ENCODE measurements at regions not wholly inside any gene's neighbourhood (a gene's known extent, or its start where the extent isn't known, plus 50 kb on each side); places are given as distances from the start of the nearest gene placed in this dataset.
"Not testable (repeated sequence)": the region's sequence is repeated elsewhere in the genome, so short reads cannot be mapped to it uniquely, and the experiment has no call there.

DNA sequence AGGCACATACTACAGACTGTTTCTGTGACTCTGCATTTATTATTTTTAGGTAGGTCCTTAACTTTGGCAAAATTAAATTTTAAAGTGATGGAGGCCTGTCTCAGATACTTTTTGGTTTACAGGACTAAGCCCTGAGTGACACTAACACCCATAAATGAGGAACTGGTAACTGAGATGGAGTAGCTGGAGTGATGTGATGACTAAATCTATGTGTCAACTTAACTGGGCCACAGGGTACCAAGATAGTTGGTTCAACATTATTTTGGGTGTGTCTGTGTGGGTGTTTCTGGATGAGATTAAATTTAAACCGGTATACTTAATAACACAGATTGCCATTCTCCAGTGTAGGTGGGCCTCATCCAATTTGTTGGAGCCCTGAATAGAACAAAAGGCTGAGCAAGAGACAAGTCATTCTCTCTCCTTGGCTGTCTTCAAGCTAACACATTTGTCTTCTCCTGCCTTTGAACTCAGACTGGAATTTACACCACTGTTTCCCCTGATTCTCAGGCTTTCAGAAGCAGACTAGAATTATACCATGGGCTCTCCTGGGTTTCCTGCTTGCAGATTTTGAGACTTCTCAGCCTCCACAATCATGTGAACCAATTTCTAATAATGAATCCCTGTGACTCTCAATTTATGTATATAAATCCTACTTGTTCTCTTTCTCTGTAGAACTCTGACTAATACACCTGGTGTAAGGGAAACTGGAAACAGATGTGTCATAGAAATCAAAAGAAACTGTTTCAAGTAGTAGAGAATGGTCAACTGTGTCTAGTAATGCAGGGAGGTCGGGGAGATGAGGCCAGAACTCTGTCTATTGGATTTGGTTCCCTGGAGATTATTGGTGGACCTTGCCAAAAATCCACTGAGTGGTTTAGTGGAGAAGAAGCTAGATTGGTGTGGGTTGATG, 579.2 kb downstream of the EPM2A start:
- no peak for DNase-seq (ENCODE audit: low read depth, low spot score)

DNA sequence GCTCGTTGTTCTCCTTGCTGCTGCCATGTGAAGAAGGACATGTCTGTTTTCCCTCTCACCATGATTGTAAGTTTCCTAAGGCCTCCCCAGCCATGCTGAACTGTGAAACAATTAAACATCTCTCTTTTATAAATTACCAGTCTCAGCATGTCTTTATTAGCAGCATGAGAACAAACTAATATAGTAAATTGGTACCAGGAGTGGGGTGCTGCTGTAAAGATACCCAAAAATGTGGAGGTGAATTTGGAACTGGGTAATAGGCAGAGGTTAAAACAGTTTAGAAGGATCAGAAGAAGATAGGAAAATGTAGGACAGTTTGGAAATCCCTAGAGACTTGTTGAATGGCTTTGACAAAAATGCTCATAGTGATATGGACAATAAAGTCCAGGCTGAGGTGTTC, 576.7 kb downstream of the EPM2A start:
- not testable (repeated sequence) for DNase-seq (ENCODE audit: low read depth, low spot score)

DNA sequence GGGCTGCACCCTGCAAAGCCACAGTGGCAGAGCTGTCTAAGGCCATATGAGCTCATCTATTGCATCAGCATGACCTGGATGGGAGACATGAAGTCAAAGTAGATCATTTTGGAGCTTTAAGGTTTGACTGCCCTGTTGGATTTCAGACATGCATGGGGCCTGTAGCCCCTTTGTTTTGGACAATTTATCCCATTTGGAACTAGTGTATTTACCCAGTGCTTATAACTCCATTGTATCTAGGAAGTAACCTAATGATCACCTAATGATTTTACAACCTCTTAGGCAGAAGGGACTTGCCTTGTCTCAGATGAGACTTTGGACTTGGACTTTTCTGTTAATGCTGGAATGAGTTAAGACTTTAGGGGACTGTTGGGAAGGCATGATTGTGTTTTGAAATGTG, 575.4 kb downstream of the EPM2A start:
- no peak for DNase-seq (ENCODE audit: low read depth, low spot score)

DNA sequence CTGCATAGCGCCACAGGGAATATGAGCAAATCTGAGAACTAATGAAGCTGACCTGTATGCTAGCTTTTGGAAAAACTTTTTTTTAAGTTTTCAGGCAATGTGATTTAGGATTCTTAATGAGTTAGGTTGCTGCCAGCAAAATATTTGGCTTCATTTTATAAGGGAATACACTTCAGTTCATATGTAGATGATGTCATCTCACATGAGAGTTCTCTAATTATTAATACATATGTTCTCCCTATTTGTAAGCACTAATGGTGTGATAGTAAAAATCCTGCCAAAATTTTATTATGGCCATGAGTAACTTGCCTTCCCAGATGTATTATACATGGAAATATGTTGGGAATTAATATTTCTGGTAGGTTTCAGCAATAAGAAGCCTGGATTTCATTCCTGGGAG, 573.8 kb downstream of the EPM2A start:
- no peak for DNase-seq (ENCODE audit: low read depth, low spot score)

DNA sequence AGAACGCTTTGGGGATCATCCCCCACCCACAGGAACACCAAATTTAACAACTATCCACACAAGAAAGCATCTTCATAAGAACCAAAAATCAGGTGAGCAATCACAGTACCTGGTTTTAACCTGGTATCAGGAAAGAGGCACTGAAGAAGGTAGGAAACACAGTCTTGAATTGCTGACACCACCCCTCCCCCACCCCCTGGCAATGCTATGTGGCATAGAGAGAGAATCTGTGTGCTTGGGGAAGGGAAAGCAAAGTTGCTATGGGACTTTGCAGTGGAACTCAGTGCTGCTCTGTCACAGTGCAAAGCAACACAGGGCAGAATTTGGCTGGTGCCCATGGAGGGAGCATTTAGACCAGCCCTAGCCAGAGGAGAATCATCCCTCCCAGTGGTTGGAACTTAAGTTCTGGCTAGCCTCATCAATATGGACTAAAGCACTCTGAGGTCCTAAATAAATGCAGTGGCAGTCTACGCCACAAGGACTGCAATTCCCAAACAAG, 565.5 kb downstream of the EPM2A start:
- no peak for DNase-seq (ENCODE audit: low read depth, low spot score)

DNA sequence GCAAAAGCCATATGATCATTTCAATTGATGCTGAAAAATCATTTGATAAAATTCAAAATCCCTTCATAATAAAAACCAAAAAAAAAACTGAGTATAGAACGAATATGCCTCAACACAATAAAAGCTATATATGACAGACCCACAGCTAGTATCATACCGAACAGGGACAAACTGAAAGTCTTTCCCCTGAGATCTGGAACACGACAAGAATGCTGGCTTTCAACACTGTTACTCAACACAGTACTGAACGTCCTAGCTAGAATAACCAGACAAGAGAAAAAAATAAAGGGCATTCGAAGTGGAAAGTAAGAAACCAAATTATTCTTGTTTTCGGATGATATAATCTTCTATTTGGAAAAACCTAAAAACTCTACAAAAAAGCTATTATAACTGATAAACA, 559.9 kb downstream of the EPM2A start:
- DNase-seq (ENCODE audit: low read depth, low spot score) = no peak

DNA sequence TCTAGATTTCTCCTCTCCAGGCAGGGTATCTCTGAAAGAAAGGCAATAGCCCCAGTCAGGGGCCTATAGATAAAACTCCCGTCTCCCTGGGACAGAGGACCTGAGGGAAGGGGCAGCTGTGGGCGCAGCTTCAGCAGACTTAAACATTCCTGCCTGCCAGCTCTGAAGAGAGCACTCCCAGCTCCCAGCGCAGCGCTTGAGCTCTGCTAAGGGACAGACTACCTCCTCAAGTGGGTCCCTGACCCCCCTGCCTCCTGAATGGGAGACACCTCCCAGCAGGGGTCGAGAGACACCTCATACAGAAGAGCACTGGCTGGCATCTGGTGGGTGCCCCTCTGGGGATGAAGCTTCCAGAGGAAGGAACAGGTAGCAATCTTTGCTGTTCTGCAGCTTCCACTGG, 556.9 kb downstream of the EPM2A start:
- no peak for DNase-seq (ENCODE audit: low read depth, low spot score)

DNA sequence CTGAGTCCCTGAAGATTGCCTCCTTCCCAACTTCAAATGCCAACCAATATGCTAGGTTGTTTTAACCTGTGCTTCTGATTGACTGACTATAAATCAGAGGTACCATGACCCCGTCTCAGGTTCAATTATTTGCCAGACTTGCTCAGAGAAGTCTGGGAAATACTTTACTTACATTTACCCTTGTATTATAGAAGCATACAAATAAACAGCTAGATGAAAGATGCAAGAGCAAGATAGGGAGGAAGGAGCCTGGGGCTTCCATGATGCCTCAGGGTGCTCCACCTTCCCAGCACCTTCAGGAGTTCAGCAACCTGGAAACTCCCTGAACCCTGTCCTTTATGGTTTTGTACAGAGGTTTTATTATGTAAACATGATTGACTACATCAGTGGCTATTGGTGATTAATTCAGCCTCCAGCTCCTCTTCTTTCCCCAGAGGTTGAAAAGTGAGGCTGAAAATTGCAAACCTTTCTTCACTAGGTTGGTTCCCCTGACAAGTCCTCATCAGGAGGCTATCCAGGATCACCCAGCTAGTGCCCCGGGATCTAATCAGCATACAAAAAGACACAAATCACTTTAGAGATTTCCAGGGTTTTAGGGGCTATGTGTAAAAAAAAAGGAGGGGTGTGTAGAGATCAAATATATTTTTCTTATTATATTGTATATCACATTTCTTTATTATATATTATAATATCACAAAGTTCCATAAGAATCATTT, 547.7 kb downstream of the EPM2A start:
- no peak for DNase-seq (ENCODE audit: low read depth, low spot score)

DNA sequence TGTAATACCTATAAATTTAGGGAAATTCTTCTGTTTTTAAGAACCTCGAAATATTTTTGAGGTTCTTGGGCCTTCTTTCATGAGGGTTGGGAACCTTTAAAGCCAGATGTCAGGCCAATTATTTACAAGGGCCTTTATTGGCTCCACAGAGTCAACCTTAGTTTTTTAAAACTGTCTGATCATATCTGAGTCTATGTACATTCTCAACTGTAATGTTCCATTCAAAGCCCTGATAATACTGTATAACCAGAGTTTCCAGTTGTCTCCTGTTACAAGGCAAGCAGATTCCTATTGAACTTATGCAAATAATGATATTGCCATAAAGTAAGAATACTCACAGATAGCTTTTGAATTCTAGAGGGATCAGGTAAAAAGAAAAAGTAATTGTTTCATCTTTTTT, 545.5 kb downstream of the EPM2A start:
- no peak for DNase-seq (ENCODE audit: low read depth, low spot score)

DNA sequence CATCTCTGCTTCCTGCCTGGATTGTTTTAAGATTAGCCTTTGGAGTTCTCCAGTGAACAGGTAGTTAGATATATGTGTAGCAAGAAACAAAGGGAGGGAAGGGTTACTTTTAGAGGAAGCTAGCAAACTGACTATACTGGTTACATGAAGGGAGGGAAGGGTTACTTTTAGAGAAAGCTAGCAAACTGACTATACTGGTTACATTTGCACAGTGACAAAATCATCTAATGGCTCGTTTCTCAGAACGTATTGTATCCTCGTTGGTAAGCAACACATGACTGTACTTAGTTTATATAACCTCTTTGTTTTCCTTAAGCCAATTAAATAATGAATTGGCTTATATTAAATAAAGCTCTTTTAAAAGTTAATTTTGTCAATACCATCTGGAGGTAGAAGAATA, 540.9 kb downstream of the EPM2A start:
- DNase-seq (ENCODE audit: low read depth, low spot score) = no peak

DNA sequence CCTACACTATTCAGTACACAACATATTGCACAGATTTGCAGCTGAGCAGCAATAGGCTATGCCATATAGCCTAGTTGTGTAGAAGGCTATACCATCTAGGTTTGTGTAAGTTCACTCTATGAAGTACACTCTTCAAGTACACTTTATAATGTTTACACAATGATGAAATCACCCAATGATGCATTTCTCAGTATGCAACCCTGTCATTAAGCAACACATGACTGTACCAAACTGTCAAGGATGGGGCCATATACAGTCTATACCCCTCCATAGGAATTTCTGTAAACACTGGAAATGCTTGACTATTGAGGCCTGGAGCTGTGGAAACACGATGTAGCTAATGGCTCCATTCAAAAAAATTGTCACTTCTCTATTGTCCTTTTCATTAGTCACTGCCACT, 535.4 kb downstream of the EPM2A start:
- no peak for DNase-seq (ENCODE audit: low read depth, low spot score)

DNA sequence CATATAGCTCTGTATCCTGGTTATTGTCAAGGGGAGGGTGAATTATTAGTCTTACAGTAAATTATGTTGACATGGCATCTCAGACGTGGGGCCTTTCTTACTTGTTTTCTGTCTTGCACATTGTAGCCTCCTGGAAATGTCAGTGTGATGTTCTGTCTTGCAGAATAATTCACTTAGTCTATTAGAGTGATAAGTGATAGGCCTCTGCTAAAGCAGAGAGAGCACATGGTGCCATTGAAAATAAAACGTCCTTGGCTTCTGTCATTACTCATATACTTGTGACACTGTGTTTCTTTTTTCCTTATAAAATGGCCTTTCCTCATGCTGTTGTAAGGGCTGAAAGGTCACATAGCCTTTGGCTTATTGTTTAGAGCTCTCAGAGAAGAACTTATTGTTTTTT, 531.0 kb downstream of the EPM2A start:
- no peak for DNase-seq (ENCODE audit: low read depth, low spot score)

DNA sequence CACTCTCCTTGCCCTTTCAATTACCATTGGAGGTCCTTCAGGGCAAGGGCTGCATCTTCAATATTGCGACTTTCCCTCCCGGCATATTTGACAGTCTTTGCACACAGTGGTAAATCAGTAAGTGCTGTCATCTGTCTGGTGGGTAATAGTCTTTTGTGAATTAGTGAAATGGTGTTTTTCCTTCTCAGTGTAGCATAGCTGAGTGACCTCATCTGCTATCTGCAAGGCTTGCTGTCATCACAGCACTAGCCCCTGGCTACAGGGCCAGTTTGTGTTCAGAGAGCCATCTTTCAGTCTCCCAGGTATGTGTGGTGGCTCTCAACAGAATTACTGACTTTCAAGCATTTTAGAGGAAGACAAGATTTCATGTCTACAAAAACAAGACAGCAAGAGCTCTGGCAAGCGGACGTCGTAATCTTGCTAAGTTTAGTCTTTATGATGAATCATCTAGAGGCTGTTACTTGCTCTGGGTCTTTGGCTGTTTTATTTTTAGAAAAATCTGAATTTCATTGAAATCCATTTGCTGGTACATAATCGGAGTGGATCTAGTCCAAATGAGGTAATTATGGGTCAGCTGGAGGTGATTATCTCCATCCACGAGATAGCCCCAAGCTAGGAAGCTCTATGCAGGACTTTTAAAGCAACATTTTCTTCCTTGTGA, 528.9 kb downstream of the EPM2A start:
- DNase-seq (ENCODE audit: low read depth, low spot score) = no peak

DNA sequence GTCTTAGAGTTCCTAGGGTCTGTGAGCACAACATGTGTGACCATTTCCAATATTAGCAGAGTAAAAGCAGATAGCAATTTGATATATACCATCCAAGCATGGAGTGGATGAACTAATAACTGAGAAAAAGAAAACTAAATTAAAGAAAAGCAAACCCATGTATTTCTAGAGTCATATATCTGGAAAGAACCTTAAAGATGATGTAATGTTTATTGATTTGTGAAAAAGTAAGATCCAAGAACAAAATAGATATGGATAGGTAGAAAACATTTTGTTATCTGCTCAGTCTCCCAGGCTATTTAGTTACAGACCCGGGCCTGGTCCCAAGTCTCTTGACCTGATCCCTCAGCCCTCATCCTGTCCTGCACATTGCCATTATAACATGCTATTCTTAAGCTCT, 526.8 kb downstream of the EPM2A start:
- no peak for DNase-seq (ENCODE audit: low read depth, low spot score)

DNA sequence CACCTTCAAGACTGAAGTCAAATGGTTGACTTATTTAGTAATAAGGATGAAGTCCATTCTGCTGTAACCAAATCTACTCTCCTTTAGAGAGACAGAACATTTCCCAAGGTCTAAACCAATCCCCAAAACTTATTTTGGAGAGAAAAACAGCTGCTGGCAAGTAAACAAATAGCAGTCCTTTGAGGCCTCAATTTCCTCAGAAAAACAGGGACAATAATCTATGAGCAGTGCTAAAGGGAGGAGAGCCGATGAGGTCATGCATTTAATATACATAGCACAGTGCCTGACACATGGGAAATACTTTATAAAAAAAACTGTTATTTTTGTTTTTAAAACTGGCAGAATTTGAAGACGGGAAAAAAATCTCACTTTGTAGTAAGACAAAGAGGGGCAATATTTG, 526.0 kb downstream of the EPM2A start:
- no peak for DNase-seq (ENCODE audit: low read depth, low spot score)

DNA sequence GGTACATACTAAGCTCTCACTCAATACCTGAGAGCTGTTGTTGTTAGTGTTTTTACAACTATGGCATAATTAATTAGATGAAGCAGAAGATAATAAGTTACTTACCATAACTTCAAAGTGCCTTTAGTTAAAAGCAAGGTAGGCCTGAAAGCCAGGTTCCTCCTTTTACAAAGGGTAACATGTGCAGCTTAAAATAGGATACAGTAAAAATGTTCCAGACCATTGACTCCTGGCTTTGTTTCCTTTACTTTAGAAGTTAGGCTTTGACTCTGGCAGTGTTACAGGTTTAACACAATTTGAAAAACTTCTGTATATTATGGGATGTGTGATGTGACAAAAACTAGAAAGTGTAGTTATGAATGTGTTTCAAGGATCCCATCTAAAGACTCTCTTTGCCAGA, 522.5 kb downstream of the EPM2A start:
- DNase-seq (ENCODE audit: low read depth, low spot score) = no peak

DNA sequence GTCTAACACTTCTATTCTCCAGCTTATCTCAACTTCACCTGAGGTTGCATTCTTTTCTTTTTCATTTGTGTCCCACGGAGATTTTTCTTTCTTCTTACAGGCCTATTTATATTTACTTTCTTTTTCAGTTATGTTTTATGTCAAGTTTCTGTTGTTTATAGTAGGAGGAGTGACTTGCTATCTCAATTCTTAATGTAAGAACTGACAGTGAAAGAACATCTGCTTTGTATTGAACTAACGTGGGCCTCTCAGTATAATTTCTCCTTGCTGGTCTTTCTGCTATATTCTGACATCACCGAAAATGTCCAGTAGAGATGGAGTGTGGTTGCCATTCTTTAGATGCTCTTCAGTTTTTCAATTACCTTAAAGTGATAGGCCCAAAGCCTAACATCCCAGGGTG, 521.7 kb downstream of the EPM2A start:
- DNase-seq (ENCODE audit: low read depth, low spot score) = no peak

DNA sequence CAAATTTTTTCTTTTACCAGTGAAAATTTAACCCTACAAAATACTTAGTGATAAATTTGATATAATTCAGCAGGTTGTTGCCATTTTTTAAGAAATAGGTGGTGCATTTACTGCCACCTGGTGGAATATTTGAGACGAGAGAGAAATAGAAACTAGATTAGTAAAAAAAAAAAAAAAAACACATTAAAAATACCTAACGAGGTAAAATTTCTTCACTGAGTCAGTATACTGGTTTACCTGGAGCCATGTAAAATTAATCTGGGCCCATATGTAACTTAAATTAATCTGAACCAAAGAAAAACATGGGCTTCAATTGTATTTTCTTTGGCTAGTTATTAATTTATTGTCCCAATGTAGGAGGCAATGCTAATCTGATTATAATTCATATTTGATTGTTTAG, 520.8 kb downstream of the EPM2A start:
- no peak for DNase-seq (ENCODE audit: low read depth, low spot score)

DNA sequence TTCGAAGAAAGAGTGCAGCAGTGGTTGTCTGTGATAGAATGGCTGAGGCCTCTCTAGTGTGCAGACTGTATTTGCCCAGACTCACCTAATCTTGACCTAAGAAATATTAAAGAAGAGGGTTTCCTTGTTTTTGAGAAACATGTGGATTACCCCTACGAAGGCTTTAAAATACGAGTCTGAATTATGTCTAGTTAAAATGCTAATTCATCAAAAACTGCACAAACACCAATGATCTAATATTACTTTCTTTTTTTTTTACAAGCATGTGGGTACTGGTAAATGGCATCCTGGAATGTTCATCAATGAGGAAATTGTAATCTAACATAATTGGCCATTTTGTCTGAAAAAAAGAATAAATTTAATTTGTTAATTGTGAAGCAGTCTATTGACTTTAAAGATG, 510.9 kb downstream of the EPM2A start:
- DNase-seq (ENCODE audit: low read depth, low spot score) = no peak

DNA sequence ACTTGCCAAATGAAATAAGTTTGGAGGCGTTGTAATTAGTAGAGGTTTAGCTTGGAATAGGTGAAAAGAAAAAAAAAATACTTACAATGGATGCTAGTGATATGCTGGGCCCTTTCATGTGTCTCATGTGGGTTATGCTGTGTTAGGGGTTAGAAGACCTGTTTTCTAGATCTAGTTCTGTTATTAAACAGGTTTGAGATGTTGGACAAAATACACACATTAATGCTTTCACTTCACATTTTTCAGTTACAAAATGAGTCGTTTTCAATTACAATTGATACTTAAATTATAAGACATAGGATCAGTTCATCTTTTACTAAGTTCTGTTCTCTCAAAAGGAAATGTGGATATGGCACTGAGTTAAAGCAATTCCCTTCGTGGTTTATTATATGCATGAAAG, 509.8 kb downstream of the EPM2A start:
- no peak for DNase-seq (ENCODE audit: low read depth, low spot score)

DNA sequence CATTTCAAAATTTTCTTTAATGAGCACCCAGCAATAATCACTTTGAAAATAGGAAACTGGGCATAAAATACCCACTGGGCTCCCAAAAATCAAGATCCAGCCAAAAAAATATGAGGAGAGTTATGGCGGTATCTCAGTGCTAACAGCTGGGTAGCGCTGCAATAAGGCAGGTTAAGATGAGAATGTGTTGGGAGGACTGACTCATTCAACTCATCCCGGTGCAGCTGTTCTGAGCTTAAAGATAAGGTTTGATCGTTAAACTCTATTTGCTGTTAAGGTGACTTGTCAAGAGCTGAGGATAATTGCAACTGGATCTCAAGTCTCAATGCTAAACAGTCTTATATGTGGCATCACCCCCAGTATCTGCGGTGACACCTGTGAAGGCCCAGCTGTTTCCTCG, 507.7 kb downstream of the EPM2A start:
- no peak for DNase-seq (ENCODE audit: low read depth, low spot score)

DNA sequence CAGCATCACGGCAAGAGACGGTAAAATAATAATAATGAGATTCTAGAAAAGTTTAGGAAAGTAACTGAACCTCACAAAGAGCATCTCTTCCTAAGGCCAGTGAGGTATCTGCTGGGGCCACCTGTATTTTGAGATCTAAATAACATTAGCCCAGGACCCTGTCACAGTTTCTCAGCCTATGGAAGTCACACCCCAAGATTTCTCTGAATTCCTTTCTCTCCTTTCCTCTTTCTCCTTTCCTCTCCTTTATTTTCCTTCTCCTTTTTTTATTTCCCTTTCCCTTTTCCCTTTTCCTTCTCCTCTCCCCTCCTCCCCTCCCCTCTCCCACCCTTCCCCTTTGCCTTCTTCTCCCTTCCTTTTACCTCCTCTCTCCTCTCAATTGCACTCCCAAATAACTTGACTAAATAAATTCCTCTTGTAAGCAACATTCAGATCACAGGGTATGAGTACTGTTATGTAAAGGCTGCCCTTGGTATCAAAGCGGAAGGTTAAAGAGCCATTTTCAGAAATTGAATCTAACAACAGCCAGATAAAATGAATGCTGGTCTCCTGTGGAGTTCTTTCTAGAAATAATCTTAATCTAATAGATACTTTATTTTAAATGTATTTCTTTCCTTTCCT, 506.2 kb downstream of the EPM2A start:
- no peak for DNase-seq (ENCODE audit: low read depth, low spot score)

All from smooth muscle cell of the brain vasculature (primary cell).